Upper lobe of left lung (tissue), 4 donors: ENCODE measurements at regions not wholly inside any gene's neighbourhood (a gene's known extent, or its start where the extent isn't known, plus 50 kb on each side); places are given as distances from the start of the nearest gene placed in this dataset.

Experiments
- CTCF ChIP-seq, 6 experiments: fragments of 450-650 bp in 4 of 6; fragments of 200-600 bp in 2 of 6; sonication (generic) in 2 of 6; IDR thresholded peaks; one replicate each; pipeline ENCODE4 v1.5.1; 2016 to 2019; ENCODE audit warnings: antibody characterized with exemption in 6 of 6
- POLR2A ChIP-seq, 4 donors: fragments of 450-650 bp; IDR thresholded peaks; one replicate each; pipeline ENCODE4 v1.5.1; 2016 to 2017; ENCODE audit warnings: antibody characterized with exemption in 4 of 4, mild to moderate bottlenecking in 2 of 4

- TF ChIP-seq POLR2A (IDR thresholded peaks at IDR 0.05) (no peak), CTCF (IDR thresholded peaks at IDR 0.05) (no peak)
These were observed 231.9 kb upstream of the ROPN1 start for GRCh38 chr3:124223853-124224252.
